ENCODE measurements at regions not wholly inside any gene's neighbourhood (a gene's known extent, or its start where the extent isn't known, plus 50 kb on each side); places are given as distances from the start of the nearest gene placed in this dataset.

GRCh38 chr1:72530646-72531045, 248.3 kb upstream of the NEGR1 start:
- no peak overlapping the region for H3K27ac ChIP-seq
- H3K4me3 ChIP-seq: no peak overlapping the region
- no peaks in the 10 kb centered on the region for H3K36me3 ChIP-seq
- no peak for TF ChIP-seq CTCF (IDR thresholded peaks at IDR 0.05)
- peaks cover 0 to 8% of the 10 kb centered on the region in 2 donors for H3K9me3 ChIP-seq
- H3K4me1 ChIP-seq: no peaks in the 10 kb centered on the region
- H3K27me3 ChIP-seq: no peaks in the 10 kb centered on the region
- no peak for DNase-seq (ENCODE audit: low spot score)

- Histone ChIP-seq H3K27me3 (no peaks in the 10 kb centered on the region), H3K27ac (no peak overlapping the region), H3K4me3 (no peak overlapping the region), H3K4me1 (no peaks in the 10 kb centered on the region), H3K9me3 (peaks cover 0 to 8% of the 10 kb centered on the region in 2 donors), H3K36me3 (no peaks in the 10 kb centered on the region)
- no peak for DNase-seq (ENCODE audit: low spot score)
- TF ChIP-seq CTCF (IDR thresholded peaks at IDR 0.05): no peak
These were observed 244.6 kb upstream of the NEGR1 start for GRCh38 chr1:72526926-72527325.

GRCh38 chr1:72524021-72524420, 241.7 kb upstream of the NEGR1 start:
- Histone ChIP-seq H3K36me3 (no peaks in the 10 kb centered on the region), H3K4me1 (no peaks in the 10 kb centered on the region), H3K4me3 (no peak overlapping the region), H3K9me3 (no peaks in the 10 kb centered on the region), H3K27me3 (no peaks in the 10 kb centered on the region), H3K27ac (no peak overlapping the region)
- no peak for DNase-seq (ENCODE audit: low spot score)
- no peak for TF ChIP-seq CTCF (IDR thresholded peaks at IDR 0.05)

GRCh38 chr1:72521659-72522058, 239.3 kb upstream of the NEGR1 start:
- no peak overlapping the region for H3K4me3 ChIP-seq
- no peaks in the 10 kb centered on the region for H3K9me3 ChIP-seq
- TF ChIP-seq CTCF (IDR thresholded peaks at IDR 0.05): no peak
- no peak for DNase-seq (ENCODE audit: low spot score)
- H3K36me3 ChIP-seq: no peaks in the 10 kb centered on the region
- no peak overlapping the region for H3K27ac ChIP-seq
- H3K27me3 ChIP-seq: no peaks in the 10 kb centered on the region
- H3K4me1 ChIP-seq: no peaks in the 10 kb centered on the region

GRCh38 chr1:72516826-72517225, 234.5 kb upstream of the NEGR1 start:
- no peak overlapping the region for H3K4me3 ChIP-seq
- H3K36me3 ChIP-seq: no peaks in the 10 kb centered on the region
- H3K4me1 ChIP-seq: no peaks in the 10 kb centered on the region
- H3K27ac ChIP-seq: no peak overlapping the region
- TF ChIP-seq CTCF (IDR thresholded peaks at IDR 0.05): no peak
- DNase-seq (ENCODE audit: low spot score): no peak
- no peaks in the 10 kb centered on the region for H3K9me3 ChIP-seq
- no peaks in the 10 kb centered on the region for H3K27me3 ChIP-seq

GRCh38 chr1:72516264-72516663, 233.9 kb upstream of the NEGR1 start:
- no peak overlapping the region for H3K4me3 ChIP-seq
- no peaks in the 10 kb centered on the region for H3K36me3 ChIP-seq
- no peak overlapping the region for H3K27ac ChIP-seq
- H3K27me3 ChIP-seq: no peaks in the 10 kb centered on the region
- DNase-seq (ENCODE audit: low spot score): no peak
- H3K4me1 ChIP-seq: no peaks in the 10 kb centered on the region
- H3K9me3 ChIP-seq: no peaks in the 10 kb centered on the region
- no peak for TF ChIP-seq CTCF (IDR thresholded peaks at IDR 0.05)

All from right atrium auricular region (tissue), 2 donors.